ENCODE measurements at regions not wholly inside any gene's neighbourhood (a gene's known extent, or its start where the extent isn't known, plus 50 kb on each side); places are given as distances from the start of the nearest gene placed in this dataset.
"Not testable (repeated sequence)": the region's sequence is repeated elsewhere in the genome, so short reads cannot be mapped to it uniquely, and the experiment has no call there.

DNA sequence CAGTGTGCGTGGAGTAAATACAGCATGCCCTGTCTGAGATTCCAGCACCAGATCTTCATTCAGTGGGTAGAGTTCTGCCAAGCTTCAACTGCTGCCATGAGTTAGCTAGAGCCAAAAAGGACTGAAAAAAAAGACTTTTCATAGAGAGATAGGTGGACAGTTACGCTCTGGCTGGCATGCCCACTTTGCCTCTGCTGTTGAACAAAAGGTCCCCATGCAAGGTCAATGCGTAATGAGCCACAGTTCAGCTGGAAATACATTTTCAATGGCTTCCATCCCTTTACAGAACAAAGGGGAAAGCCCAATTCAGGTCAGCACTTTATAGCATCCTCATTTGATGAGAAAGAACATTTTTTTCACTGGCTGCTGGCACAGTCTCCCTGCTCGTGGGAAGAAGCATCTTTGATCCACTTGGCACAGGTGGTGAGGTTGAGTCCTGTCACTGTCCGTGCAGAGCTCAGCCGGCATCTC lies 86.9 kb upstream of the ERCC6L2 start:
- Histone ChIP-seq H3K4me3 (ENCODE audit: insufficient read depth, low read depth, low read length, poor library complexity, severe bottlenecking) (no peak overlapping the region), H3K27ac (ENCODE audit: insufficient read depth, low read length, poor library complexity, severe bottlenecking) (no peak overlapping the region), H3K36me3 (ENCODE audit: control insufficient read depth, insufficient read depth, low read length) (no peaks in the 10 kb centered on the region), H3K4me1 (ENCODE audit: control insufficient read depth, insufficient read depth, low read length, poor library complexity, severe bottlenecking) (no peaks in the 10 kb centered on the region), H3K9me3 (ENCODE audit: control insufficient read depth, low read length) (no peaks in the 10 kb centered on the region), H3K27me3 (replicated peaks; ENCODE audit: control insufficient read depth, insufficient read depth, low read length, poor library complexity, severe bottlenecking) (no peaks in the 10 kb centered on the region)
- no peak for DNase-seq

GRCh38 chr9:95788021-95788420 lies 87.5 kb upstream of the ERCC6L2 start:
- no peak overlapping the region for H3K4me3 ChIP-seq (ENCODE audit: insufficient read depth, low read depth, low read length, poor library complexity, severe bottlenecking)
- H3K36me3 ChIP-seq (ENCODE audit: control insufficient read depth, insufficient read depth, low read length) = no peaks in the 10 kb centered on the region
- no peak overlapping the region for H3K27ac ChIP-seq (ENCODE audit: insufficient read depth, low read length, poor library complexity, severe bottlenecking)
- H3K4me1 ChIP-seq (ENCODE audit: control insufficient read depth, insufficient read depth, low read length, poor library complexity, severe bottlenecking) = no peaks in the 10 kb centered on the region
- no peak for DNase-seq
- no peaks in the 10 kb centered on the region for H3K27me3 ChIP-seq (replicated peaks; ENCODE audit: control insufficient read depth, insufficient read depth, low read length, poor library complexity, severe bottlenecking)
- no peaks in the 10 kb centered on the region for H3K9me3 ChIP-seq (ENCODE audit: control insufficient read depth, low read length)

DNA sequence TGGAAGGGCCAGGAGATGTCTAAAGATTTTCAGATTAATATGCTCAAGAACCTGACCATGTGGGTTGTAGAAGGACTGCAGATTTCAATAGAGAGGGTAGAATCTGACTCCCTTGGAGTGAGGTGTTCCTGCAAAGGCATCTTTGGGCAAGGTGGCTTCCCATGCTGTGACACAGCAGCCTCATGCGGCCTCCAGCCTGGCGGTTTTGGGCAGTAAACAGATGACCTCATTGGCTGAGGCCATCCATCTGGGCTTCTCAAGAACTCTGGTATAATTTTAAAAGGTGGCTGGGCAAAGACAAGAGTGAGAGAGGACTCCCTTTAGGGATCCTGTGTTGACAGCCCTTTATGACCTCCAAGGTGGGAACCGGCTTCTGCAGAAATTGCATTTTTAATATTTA lies 90.3 kb upstream of the ERCC6L2 start:
- Histone ChIP-seq H3K36me3 (ENCODE audit: control insufficient read depth, insufficient read depth, low read length) (no peaks in the 10 kb centered on the region), H3K27me3 (replicated peaks; ENCODE audit: control insufficient read depth, insufficient read depth, low read length, poor library complexity, severe bottlenecking) (no peaks in the 10 kb centered on the region)
- DNase-seq = no peak

GRCh38 chr9:95784318-95784717 lies 91.2 kb upstream of the ERCC6L2 start:
- H3K9me3 ChIP-seq (ENCODE audit: control insufficient read depth, low read length) = no peaks in the 10 kb centered on the region
- no peak for DNase-seq
- no peaks in the 10 kb centered on the region for H3K4me1 ChIP-seq (ENCODE audit: control insufficient read depth, insufficient read depth, low read length, poor library complexity, severe bottlenecking)
- no peak overlapping the region for H3K27ac ChIP-seq (ENCODE audit: insufficient read depth, low read length, poor library complexity, severe bottlenecking)
- H3K27me3 ChIP-seq (replicated peaks; ENCODE audit: control insufficient read depth, insufficient read depth, low read length, poor library complexity, severe bottlenecking) = no peaks in the 10 kb centered on the region
- H3K4me3 ChIP-seq (ENCODE audit: insufficient read depth, low read depth, low read length, poor library complexity, severe bottlenecking) = no peak overlapping the region
- no peaks in the 10 kb centered on the region for H3K36me3 ChIP-seq (ENCODE audit: control insufficient read depth, insufficient read depth, low read length)

More for the DNA sequence above, 90.3 kb upstream of the ERCC6L2 start:
- H3K9me3 ChIP-seq (ENCODE audit: control insufficient read depth, low read length) = no peaks in the 10 kb centered on the region
- H3K27ac ChIP-seq (ENCODE audit: insufficient read depth, low read length, poor library complexity, severe bottlenecking) = no peak overlapping the region
- H3K4me1 ChIP-seq (ENCODE audit: control insufficient read depth, insufficient read depth, low read length, poor library complexity, severe bottlenecking) = no peaks in the 10 kb centered on the region
- no peak overlapping the region for H3K4me3 ChIP-seq (ENCODE audit: insufficient read depth, low read depth, low read length, poor library complexity, severe bottlenecking)

GRCh38 chr9:95783426-95783975 lies 92.0 kb upstream of the ERCC6L2 start:
- H3K27ac ChIP-seq (ENCODE audit: insufficient read depth, low read length, poor library complexity, severe bottlenecking) = no peak overlapping the region
- no peaks in the 10 kb centered on the region for H3K27me3 ChIP-seq (replicated peaks; ENCODE audit: control insufficient read depth, insufficient read depth, low read length, poor library complexity, severe bottlenecking)
- no peaks in the 10 kb centered on the region for H3K9me3 ChIP-seq (ENCODE audit: control insufficient read depth, low read length)
- H3K36me3 ChIP-seq (ENCODE audit: control insufficient read depth, insufficient read depth, low read length) = no peaks in the 10 kb centered on the region
- DNase-seq = no peak
- no peak overlapping the region for H3K4me3 ChIP-seq (ENCODE audit: insufficient read depth, low read depth, low read length, poor library complexity, severe bottlenecking)
- H3K4me1 ChIP-seq (ENCODE audit: control insufficient read depth, insufficient read depth, low read length, poor library complexity, severe bottlenecking) = no peaks in the 10 kb centered on the region

DNA sequence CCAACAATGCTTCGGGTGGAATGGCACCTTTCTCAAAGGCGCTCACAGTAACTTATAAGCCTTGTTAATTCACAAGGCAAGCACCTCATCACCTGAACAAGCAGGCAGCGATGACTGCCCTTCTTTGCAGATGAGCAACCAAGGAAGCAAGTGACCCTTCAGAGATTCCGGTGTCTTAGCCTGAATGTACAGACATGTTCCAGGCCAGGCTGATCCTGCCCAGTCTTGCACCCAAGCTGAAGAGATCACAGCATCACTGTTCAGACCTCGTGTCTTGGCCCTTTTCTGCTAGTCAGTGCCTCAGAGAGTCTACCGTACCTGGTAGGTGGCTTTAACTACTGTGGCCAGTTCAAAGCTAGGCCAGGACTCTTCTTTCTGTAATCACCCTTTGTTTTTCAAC lies 94.7 kb upstream of the ERCC6L2 start:
- no peak overlapping the region for H3K27ac ChIP-seq (ENCODE audit: insufficient read depth, low read length, poor library complexity, severe bottlenecking)
- no peak for DNase-seq
- no peak overlapping the region for H3K4me3 ChIP-seq (ENCODE audit: insufficient read depth, low read depth, low read length, poor library complexity, severe bottlenecking)
- no peaks in the 10 kb centered on the region for H3K36me3 ChIP-seq (ENCODE audit: control insufficient read depth, insufficient read depth, low read length)
- no peaks in the 10 kb centered on the region for H3K27me3 ChIP-seq (replicated peaks; ENCODE audit: control insufficient read depth, insufficient read depth, low read length, poor library complexity, severe bottlenecking)
- H3K4me1 ChIP-seq (ENCODE audit: control insufficient read depth, insufficient read depth, low read length, poor library complexity, severe bottlenecking) = no peaks in the 10 kb centered on the region
- no peaks in the 10 kb centered on the region for H3K9me3 ChIP-seq (ENCODE audit: control insufficient read depth, low read length)

DNA sequence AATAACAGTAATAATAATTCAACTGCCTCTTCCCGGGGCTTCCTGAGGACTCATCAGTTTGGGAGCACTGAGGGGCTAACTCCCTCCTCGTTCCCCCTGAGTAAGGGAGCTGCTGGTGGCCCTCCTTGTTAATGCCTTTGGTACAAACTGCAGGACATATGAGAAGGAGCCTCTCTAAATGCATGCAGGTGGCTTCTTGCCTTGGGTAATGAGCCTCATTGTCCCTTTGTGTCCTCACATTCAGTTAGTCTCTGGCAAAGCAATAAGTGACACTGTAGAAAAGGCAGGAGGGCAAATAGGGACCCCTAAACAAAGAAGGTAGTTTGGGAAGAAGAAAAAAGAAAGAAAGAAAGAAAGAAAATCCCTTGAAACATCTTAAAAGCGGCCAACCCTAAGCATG lies 95.4 kb upstream of the ERCC6L2 start:
- no peaks in the 10 kb centered on the region for H3K9me3 ChIP-seq (ENCODE audit: control insufficient read depth, low read length)
- no peaks in the 10 kb centered on the region for H3K36me3 ChIP-seq (ENCODE audit: control insufficient read depth, insufficient read depth, low read length)
- no peaks in the 10 kb centered on the region for H3K4me1 ChIP-seq (ENCODE audit: control insufficient read depth, insufficient read depth, low read length, poor library complexity, severe bottlenecking)
- no peak for DNase-seq
- no peaks in the 10 kb centered on the region for H3K27me3 ChIP-seq (replicated peaks; ENCODE audit: control insufficient read depth, insufficient read depth, low read length, poor library complexity, severe bottlenecking)
- no peak overlapping the region for H3K27ac ChIP-seq (ENCODE audit: insufficient read depth, low read length, poor library complexity, severe bottlenecking)
- no peak overlapping the region for H3K4me3 ChIP-seq (ENCODE audit: insufficient read depth, low read depth, low read length, poor library complexity, severe bottlenecking)

DNA sequence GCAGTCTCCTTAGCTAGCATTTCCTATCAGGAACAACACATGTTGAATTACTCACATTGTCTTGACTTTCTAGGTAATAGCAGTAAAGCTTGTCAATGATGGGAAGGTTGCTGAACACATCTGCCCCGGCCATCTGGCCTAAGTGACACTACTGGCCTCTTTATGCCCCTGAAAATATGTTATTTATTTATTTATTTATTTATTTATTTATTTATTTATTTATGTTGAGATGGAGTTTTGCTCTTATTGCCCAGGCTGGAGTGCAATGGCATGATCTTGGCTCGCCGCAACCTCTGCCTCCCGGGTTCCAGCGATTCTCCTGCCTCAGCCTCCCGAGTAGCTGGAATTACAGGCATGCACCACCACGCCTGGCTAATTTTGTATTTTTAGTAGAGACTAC lies 95.9 kb upstream of the ERCC6L2 start:
- not testable (repeated sequence) for H3K36me3 ChIP-seq (ENCODE audit: control insufficient read depth, insufficient read depth, low read length); DNase-seq; H3K4me3 ChIP-seq (ENCODE audit: insufficient read depth, low read depth, low read length, poor library complexity, severe bottlenecking); H3K27ac ChIP-seq (ENCODE audit: insufficient read depth, low read length, poor library complexity, severe bottlenecking); H3K9me3 ChIP-seq (ENCODE audit: control insufficient read depth, low read length); H3K4me1 ChIP-seq (ENCODE audit: control insufficient read depth, insufficient read depth, low read length, poor library complexity, severe bottlenecking); H3K27me3 ChIP-seq (replicated peaks; ENCODE audit: control insufficient read depth, insufficient read depth, low read length, poor library complexity, severe bottlenecking)

GRCh38 chr9:95778957-95779356 lies 96.5 kb upstream of the ERCC6L2 start:
- Histone ChIP-seq H3K27ac (ENCODE audit: insufficient read depth, low read length, poor library complexity, severe bottlenecking) (no peak overlapping the region), H3K4me3 (ENCODE audit: insufficient read depth, low read depth, low read length, poor library complexity, severe bottlenecking) (no peak overlapping the region), H3K27me3 (replicated peaks; ENCODE audit: control insufficient read depth, insufficient read depth, low read length, poor library complexity, severe bottlenecking) (no peaks in the 10 kb centered on the region), H3K36me3 (ENCODE audit: control insufficient read depth, insufficient read depth, low read length) (no peaks in the 10 kb centered on the region), H3K9me3 (ENCODE audit: control insufficient read depth, low read length) (no peaks in the 10 kb centered on the region), H3K4me1 (ENCODE audit: control insufficient read depth, insufficient read depth, low read length, poor library complexity, severe bottlenecking) (no peaks in the 10 kb centered on the region)
- no peak for DNase-seq

- Histone ChIP-seq H3K4me1 (ENCODE audit: control insufficient read depth, insufficient read depth, low read length, poor library complexity, severe bottlenecking) (no peaks in the 10 kb centered on the region), H3K27me3 (replicated peaks; ENCODE audit: control insufficient read depth, insufficient read depth, low read length, poor library complexity, severe bottlenecking) (no peaks in the 10 kb centered on the region), H3K9me3 (ENCODE audit: control insufficient read depth, low read length) (no peaks in the 10 kb centered on the region), H3K4me3 (ENCODE audit: insufficient read depth, low read depth, low read length, poor library complexity, severe bottlenecking) (no peak overlapping the region), H3K27ac (ENCODE audit: insufficient read depth, low read length, poor library complexity, severe bottlenecking) (no peak overlapping the region), H3K36me3 (ENCODE audit: control insufficient read depth, insufficient read depth, low read length) (no peaks in the 10 kb centered on the region)
- no peak for DNase-seq
These were observed 98.4 kb upstream of the ERCC6L2 start for GRCh38 chr9:95777136-95777535.

Data from effector memory CD4-positive, alpha-beta T cell (primary cell).